ENCODE measurements at regions not wholly inside any gene's neighbourhood (a gene's known extent, or its start where the extent isn't known, plus 50 kb on each side); places are given as distances from the start of the nearest gene placed in this dataset.
"Not testable (repeated sequence)": the region's sequence is repeated elsewhere in the genome, so short reads cannot be mapped to it uniquely, and the experiment has no call there.

DNA sequence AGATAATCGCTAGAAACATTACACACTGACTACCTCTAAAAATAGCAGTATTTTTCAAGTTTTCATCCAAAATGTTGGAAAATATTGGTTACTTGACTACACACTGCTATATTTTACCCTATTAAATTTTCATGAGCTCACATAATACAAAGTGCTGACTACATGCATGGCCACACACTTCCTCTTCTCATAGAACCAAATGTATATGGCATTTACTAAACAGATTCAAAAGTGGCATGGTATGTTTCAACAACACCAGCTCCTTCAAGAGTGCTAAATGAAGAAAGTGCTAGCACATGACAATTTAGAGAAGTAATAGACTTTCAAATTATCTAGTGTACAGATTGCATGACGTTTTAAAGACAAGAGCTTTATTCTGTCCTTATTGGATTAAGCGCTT lies 780.4 kb upstream of the SLITRK6 start:
- DNase-seq (ENCODE audit: low spot score) = no peak

DNA sequence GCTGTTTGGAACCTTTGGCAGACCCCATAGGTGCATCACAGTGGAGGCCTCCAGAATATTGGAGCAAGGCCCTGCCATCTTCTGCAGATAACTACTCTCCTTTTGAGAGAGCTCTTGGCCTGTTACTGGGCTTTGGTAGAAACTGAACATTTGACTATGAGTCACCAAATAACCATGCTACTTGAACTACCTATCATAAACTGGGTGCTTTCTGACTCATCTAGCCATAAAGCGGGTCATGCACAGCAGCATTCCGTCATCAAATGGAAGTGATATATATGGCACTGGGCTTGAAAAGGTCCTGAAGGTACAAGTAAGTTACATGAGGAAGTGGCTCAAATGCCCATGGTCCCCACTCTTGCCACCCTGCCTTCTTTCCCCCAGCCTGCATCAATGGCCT lies 782.5 kb upstream of the SLITRK6 start:
- no peak for DNase-seq (ENCODE audit: low spot score)

DNA sequence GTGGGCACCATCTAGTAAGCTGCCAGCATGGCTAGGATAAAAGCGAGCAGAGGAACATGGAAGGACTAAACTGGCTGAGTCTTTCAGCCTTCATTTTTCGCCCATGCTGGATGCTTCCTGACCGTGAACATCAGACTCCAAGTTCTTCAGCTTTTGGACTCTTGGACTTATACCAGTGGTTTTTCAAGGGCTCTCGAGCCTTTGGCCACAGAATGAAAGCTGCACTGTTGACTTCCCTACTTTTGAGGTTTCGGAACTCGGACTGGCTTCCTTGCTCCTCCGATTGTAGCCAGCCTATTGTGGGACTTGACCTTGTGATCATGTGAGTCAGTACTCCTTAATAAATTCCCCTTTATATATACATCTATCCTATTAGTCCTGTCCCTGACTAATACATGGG lies 785.1 kb upstream of the SLITRK6 start:
- DNase-seq (ENCODE audit: low spot score) = no peak

DNA sequence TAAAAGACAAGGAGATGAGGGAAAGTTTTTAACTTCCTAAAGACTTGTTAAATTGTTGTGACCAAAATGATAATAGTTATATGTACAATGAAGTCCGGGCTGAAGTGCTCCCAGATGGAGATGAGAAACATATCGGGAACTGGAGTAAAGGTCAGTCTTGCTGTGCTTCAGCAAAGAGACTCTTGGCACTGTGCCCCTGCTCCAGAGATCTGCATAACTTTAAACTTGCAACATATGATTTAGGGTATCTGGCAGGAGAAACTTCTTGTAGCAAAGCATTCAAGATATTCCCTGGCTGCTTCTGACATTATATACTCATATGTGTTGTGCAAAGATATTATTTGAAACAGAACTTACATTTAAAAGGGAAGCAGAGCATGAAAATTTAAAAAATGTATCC lies 786.6 kb upstream of the SLITRK6 start:
- DNase-seq (ENCODE audit: low spot score) = no peak

DNA sequence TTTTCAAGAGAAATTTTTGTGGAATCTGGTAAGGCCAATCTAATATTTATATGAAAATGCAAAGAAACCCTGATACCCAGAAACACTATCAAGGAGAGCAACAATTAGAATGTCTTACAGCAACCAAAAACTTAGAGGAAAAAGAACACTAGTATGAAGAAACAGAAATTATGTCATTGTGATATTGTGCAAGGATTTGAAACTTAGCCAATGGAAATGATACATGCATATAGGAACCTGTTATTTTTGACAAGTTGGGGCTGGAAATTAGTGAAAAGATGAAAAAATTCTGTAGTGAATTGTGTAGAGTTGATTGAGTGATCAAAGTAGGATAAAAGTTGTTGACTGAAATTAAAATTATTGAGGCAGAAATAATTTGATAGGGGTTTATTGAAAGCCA lies 792.6 kb upstream of the SLITRK6 start:
- DNase-seq (ENCODE audit: low spot score) = no peak

DNA sequence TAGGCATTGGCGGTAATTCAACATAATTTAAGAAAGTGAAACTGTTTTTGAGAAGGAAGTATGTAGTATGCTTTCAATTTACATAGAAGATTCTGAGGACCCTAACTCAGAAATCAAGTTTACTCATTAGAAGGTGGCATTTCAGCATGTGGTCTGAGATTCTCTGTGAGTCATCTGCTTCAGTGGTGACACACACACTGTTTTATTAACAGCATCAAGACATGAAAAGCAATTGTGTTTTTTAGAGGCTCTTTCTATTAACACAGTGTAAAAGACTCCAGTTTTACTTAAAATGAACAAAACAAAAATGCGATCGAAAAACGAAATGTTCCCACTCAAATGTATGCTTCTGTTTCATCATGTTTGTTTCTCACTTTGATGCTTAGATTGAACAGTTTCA lies 802.1 kb upstream of the SLITRK6 start:
- no peak for DNase-seq (ENCODE audit: low spot score)

DNA sequence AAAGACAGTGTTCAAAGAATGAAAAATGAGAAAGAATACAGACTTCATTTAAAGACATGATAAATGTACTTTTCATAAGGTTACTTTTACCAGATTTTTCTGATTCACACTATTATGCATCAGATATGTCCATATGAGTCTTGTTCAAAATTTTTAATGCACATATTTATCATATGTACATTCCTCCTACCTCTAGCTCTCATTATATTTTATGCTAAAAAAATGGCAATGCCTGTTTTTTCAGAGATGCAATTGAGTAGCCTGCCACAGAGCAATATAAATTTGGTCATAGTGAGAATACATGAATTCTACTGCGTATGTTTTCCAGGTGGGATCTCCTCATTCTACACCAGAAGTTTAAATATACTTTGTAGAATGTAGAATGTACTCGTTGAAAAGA lies 807.0 kb upstream of the SLITRK6 start:
- DNase-seq (ENCODE audit: low spot score) = no peak

DNA sequence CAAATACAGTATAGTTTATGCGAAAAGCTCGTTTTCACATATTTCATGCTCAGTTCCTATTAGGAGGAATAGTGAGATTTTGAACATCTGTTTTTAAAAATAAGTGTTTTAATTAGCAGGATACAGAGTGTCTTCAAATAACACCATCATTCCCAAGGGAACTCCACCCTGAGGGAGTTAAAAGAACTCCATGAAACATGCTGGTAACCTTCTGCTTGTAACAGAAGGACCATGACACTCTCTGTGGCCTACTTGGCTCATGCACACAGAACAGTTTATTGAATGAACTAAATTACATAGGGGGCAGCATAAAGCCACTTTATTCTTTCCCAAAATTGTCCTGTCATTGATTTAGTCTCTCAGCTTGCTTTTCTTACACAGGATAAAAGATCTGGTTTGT lies 809.5 kb upstream of the SLITRK6 start:
- no peak for DNase-seq (ENCODE audit: low spot score)

DNA sequence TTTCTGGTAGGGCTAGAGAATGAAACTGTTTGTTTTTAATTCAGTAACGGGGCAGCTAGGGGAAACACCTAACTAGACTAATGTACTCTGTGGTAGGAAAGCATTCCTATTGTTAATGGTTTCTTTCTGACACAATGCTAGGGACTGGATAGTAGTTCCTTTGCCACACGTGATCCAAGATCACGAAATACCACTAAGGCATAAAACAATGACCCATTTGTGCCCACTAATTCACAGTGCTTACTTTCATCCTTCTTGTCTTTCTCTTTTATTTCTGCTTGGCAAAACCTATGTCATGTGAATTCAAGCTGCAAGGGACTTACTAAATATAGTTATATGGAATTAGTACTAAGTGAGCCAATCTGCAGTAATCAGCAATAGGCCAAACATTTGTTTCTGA lies 834.1 kb upstream of the SLITRK6 start:
- no peak for DNase-seq (ENCODE audit: low spot score)

DNA sequence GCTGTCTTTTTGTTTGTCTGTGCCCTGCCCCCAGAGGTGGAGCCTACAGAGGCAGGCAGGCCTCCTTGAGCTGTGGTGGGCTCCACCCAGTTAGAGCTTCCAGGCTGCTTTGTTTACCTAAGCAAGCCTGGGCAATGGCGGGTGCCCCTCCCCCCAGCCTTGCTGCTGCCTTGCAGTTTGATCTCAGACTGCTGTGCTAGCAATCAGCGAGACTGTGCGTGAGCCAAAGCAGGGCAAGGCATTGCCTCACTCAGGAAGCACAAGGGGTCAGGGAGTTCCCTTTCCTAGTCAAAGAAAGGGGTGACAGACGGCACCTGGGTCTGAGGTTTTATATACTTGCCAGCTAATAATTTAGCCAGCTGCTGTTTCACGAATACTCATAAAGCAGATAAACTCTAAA lies 852.0 kb upstream of the SLITRK6 start:
- not testable (repeated sequence) for DNase-seq (ENCODE audit: low spot score)

DNA sequence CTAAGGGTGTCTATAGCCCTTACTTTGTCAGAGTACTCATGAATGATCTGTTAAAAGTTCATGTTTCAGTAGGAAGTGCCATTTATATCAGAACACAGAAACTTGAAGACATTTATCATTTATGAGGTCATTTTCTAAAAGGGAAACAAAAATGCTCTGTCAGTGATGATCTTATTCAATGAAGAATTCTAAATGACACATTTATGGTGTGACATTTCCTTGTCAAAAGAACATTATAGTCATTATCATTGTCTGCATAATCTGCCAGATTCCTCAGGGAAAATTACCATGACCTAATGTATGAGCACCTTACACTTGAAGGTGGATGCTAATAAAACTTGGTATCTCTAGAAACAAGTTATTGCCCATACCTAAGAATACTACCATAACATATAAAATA lies 853.8 kb upstream of the SLITRK6 start:
- no peak for DNase-seq (ENCODE audit: low spot score)

DNA sequence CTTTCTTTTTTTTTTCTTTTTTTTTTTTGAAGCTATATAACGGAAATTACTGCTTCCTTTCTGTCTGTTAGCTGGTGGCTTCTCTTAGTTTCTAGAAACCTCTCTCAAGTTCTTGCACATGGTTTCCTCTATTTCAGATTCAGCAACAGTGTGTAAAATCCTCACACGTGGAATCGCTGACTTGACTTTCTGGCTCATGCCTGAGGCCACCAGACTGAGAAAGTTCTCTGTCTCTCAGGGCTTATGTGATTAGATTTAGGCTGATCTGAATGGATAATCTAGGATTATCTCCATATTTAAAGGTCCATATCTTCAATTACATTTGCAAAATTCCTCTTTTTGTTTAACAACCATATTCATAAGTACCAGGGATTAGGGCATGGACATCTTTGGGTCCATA lies 856.3 kb upstream of the SLITRK6 start:
- no peak for DNase-seq (ENCODE audit: low spot score)

DNA sequence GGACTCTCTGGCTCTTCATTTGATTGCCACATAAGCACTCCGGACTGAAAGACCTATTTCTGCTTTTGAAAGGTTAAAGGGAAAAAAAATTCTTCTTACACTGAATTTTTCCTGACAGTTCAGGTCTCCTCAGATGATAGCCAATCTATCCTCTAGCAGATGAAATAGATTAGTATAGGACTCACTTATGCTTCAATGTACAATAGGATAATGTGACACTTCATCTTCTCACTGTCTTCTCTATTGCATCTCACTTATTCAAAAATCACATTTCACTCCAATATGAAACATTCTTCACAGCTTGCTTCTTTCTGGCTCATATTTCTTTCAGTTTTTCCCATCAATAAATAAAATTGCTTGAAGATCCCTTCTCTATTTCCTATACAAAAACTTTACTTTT lies 860.9 kb upstream of the SLITRK6 start:
- DNase-seq (ENCODE audit: low spot score) = no peak

DNA sequence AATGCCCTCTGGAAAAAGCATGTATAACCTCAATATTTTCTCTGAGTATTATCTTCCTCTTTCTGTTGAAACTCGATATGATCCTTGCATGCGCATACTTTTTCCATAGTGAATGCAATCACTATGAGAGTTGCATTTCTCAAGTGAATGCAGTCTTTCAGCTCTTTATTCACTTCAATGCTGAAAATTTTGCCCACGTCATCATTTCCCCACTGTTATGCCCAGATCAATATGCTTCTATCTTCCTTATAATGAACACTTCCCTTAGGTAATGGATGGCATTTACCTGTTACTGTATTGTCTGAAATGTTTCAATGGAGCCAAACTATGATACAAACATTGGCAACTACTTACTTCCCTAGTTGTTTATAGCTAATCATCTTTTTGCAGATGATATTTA lies 866.6 kb upstream of the SLITRK6 start:
- no peak for DNase-seq (ENCODE audit: low spot score)

DNA sequence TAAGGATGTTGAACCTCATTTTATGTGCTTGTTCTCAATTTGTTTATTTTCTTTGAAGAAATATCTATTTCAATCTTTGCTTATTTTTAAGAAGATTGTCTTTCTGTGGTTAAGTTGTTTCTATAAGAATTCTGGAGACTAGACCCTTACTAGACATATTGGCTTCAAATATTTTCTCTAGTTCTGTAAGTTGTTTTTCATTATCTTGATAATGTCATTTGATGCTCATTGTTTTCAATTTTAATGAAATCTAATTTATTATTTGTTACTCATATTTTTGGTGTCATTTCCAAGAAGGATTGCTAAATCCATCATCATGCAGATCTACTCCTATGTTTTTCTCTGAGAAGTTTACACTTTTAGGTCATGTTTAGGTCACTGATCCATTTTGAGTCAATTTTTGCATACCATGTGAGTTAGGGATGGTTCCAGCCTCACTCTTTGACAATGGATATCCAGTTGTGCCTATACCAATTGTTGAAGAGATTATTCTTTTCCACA lies 874.8 kb upstream of the SLITRK6 start:
- DNase-seq (ENCODE audit: low spot score) = no peak

DNA sequence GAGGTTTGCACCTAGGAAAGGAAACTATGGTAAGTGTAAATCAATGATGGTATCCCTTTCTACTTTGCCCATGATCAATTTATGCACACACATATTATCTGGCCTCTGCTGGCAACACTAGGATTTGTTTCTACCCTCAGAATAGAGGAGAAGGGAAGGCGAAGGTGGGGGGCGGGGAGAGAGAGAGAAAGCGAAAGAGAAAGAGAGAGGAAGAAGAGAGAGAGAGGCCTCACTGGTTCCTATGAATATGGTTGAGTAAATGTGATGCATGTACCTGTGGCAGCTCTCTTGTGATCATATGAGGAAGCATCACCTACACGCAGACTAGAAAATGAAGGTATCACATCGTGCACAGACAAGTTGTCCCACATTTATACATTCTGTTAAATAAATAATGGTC lies 882.0 kb upstream of the SLITRK6 start:
- no peak for DNase-seq (ENCODE audit: low spot score)

DNA sequence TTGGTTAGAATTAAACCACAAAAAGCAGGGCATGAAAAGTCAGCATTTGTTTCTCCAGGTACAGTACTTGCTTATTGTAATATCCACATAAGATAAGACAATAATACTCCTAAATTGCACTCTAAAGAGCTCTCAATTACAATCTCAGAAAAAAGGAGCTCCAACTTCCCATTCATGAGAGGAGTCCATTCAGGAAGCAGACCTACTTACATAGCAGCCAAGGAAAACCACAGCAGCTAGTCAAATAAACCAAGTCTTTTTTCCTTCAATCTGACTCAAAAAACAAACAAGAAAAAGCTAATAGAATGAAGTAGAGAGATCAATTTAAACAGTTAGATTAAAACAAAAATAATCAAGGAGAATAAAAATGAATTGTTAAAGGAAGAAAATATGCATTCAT lies 885.2 kb upstream of the SLITRK6 start:
- DNase-seq (ENCODE audit: low spot score) = no peak

DNA sequence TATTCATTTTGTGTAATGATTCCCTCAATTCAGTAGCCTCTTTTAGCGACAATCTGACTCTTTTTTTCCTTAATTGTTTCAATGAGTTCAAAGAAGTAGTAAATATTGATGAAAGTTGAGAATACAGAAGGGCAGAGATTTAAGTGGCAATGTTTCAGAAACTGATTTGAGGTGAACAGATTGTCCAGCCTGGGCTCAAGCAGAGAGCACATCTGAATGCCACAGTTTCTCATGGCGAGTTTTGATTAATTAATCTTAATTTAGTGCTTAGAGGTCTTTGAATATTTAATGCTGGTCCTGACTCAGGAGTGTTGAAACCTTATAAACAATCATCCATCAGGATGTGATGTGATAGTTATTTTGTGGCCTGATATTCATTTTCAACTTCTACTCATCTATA lies 890.7 kb upstream of the SLITRK6 start:
- DNase-seq (ENCODE audit: low spot score) = no peak

DNA sequence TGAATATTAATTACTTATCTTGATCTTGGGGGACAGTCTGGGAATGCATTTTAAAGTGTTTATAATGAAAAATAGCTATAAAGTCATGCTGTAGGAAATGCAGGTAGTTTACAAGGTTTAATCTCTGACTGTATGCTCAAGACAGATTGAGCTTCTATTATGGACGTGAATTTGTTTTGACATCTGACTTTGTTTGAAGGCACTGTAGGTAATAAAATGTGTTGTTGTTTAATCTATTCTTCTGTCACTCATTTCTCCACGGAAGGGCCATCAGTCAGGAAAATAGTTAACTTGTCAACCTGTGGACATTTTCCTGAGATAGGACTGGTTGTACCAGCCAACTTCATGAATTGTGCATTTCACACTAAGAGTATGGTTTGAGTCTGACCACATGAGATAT lies 893.1 kb upstream of the SLITRK6 start:
- no peak for DNase-seq (ENCODE audit: low spot score)

DNA sequence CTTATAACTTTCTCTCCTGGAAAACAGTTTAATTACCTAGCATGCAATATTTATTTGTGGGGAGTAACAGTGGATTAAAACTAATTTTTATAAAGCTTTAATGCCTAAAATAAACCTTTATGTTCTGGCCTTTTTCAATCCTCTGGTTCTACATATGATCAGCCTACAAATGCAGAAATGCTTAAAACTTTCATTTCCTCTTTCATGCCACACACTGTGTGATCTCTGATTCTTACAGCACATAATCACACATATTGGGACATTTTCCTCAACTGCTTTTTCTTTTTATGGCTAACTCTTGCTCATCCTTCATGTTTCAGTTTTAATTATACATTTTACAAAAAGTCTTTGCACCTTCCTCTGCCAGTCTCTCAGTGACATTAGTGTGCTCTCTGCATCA lies 910.8 kb upstream of the SLITRK6 start:
- no peak for DNase-seq (ENCODE audit: low spot score)

DNA sequence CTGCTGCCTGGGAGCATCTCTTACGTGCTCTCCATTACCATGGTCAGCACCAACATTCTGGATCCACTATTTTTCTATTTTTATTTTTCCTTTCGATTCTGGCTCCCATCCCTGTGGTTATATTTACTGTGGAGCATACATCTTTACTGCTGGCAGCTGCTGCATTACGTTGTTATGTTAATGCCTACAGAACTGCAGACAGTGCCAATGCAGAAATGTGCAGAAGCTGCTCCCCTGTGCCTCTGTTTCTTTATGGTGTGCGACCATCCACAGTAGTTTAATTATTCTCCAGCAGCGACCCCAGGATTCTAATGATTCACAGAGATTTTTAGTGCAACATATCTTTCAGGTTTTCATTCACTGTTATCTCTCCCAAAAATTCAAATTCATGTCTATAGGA lies 911.7 kb upstream of the SLITRK6 start:
- DNase-seq (ENCODE audit: low spot score) = no peak

DNA sequence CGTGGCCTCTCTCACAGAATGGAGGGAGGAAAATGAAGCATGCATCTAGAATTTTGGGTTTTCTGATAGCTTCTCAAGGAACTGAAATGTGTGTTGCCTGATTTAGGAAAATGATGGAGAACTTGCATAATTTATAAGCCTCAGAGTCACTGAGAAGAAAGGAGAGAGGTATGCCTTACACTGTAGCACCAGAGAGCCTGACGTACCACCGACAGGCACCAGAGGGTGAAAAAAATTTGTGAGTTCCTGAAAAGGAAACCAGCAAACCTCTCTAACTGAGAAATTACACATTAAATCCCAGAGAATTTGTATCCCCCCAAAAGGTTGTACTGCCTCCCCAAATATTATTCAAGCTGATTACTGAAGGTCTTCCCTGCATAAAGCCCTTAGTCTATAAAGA lies 915.3 kb upstream of the SLITRK6 start:
- no peak for DNase-seq (ENCODE audit: low spot score)

DNA sequence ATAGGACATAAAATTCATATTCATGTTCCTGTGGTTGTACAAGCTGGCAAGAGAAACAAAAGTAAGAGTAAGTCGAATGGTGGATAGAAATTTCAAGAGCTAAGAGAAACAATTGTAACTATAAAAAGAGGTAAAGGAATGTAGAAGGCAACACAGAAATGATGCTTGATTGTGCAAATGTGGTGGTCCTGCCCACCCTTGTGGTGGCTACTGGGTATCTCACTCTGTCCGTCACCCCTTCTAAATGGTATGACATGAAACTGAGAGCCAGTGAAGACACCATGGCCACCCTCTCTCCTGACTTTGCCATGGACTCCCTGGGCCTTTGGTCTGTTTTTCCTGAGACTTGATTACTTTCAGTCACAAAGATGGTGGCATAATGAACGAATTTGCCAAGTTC lies 925.9 kb upstream of the SLITRK6 start:
- no peak for DNase-seq (ENCODE audit: low spot score)

DNA sequence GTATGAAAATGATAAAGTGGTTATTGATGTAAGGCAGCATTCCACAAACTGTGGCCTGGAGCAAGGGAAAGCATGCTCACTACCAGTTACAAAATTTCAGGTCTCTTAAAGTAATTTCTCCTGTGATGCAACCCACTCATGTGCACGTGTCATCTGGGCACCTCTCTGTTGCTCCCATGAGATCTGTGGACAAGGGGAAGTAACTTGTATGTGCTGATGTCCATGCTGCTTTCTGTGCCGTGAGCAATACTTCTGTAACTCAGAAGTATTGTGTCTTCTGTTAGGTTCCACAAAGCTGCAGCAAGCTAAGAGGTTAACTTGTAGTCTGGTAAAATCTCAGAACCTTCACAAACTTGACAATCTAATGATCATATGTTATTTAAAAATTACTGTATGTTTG lies 930.0 kb upstream of the SLITRK6 start:
- no peak for DNase-seq (ENCODE audit: low spot score)

DNA sequence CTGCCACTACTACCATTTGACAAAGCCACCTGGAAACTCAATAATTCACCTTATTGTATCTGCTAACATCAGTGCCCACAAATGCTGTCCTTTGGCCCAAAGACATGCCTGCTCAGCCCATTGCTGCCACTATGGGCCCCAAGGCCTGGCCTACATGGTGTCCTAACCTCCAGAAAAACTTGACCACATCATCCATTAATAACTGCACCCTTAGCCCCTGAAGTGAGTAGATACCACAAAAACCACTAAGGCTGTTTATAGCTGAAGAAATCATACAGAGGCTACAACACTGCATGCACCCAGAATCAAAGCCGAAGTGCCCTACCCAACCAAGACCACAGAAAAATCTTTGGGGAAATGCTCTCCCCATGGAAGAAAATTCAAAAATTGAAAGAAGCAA lies 932.8 kb upstream of the SLITRK6 start:
- DNase-seq (ENCODE audit: low spot score) = no peak
